Activated T-cell treated with anti-CD3 and anti-CD28 coated beads, Interleukin-2, amount 50 U/mL, for 4 hours (primary cell): ENCODE measurements at regions not wholly inside any gene's neighbourhood (a gene's known extent, or its start where the extent isn't known, plus 50 kb on each side); places are given as distances from the start of the nearest gene placed in this dataset.
"Not testable (repeated sequence)": the region's sequence is repeated elsewhere in the genome, so short reads cannot be mapped to it uniquely, and the experiment has no call there.

Experiments
- ATAC-seq, 2 donors: fragments of 200-7000 bp; cut with Tn5 transposase; one replicate each; pipeline ENCODE4 v1.10.0; 2021
- DNase-seq: peaks from one replicate; pipeline ENCODE4 v3.0.0-alpha.2; 2020
- H3K27me3 Mint-ChIP-seq: one replicate; pipeline ENCODE4 v1.8.0; 2021; ENCODE audit warnings: low read depth, mixed read lengths
- H3K36me3 Mint-ChIP-seq: one replicate; pipeline ENCODE4 v1.8.0; 2022; ENCODE audit warnings: mixed read lengths; ENCODE audit not compliant: insufficient read depth
- H3K4me1 Mint-ChIP-seq: one replicate; pipeline ENCODE4 v1.8.0; 2021; ENCODE audit warnings: low read depth, mixed read lengths
- H3K4me3 Mint-ChIP-seq: one replicate; pipeline ENCODE4 v1.8.0; 2021; ENCODE audit warnings: mild to moderate bottlenecking, moderate library complexity, mixed read lengths
- H3K9me3 Mint-ChIP-seq: one replicate; pipeline ENCODE4 v1.8.0; 2021; ENCODE audit warnings: mixed read lengths

GRCh38 chr5:166772770-166773169 lies 1518.7 kb upstream of the WWC1 start:
- Mint-ChIP-seq H3K4me3 (no peak overlapping the region), H3K4me1 (no peaks in the 10 kb centered on the region), H3K9me3 (peaks cover 18% of the 10 kb centered on the region), H3K36me3 (no peaks in the 10 kb centered on the region), H3K27me3 (no peaks in the 10 kb centered on the region)
- ATAC-seq (no peak), DNase-seq (no peak)

GRCh38 chr5:166781737-166782136 lies 1509.7 kb upstream of the WWC1 start:
- Mint-ChIP-seq H3K36me3 (no peaks in the 10 kb centered on the region), H3K4me1 (no peaks in the 10 kb centered on the region), H3K27me3 (no peaks in the 10 kb centered on the region), H3K9me3 (peaks cover 7% of the 10 kb centered on the region), H3K4me3 (no peak overlapping the region)
- ATAC-seq, result no peak
- no peak for DNase-seq

- Mint-ChIP-seq H3K27me3 (no peaks in the 10 kb centered on the region), H3K4me3 (no peak overlapping the region), H3K4me1 (no peaks in the 10 kb centered on the region), H3K36me3 (no peaks in the 10 kb centered on the region), H3K9me3 (peaks cover 5% of the 10 kb centered on the region)
- no peak for ATAC-seq
- no peak for DNase-seq
Observed at GRCh38 chr5:166784545-166785078, 1506.8 kb upstream of the WWC1 start.

GRCh38 chr5:166786178-166786577 lies 1505.3 kb upstream of the WWC1 start:
- no peaks in the 10 kb centered on the region for H3K4me1 Mint-ChIP-seq
- DNase-seq, result no peak
- H3K9me3 Mint-ChIP-seq, result peaks cover 5% of the 10 kb centered on the region
- no peak overlapping the region for H3K4me3 Mint-ChIP-seq
- ATAC-seq, result no peak
- no peaks in the 10 kb centered on the region for H3K36me3 Mint-ChIP-seq
- no peaks in the 10 kb centered on the region for H3K27me3 Mint-ChIP-seq

- ATAC-seq (no peak), DNase-seq (no peak)
- Mint-ChIP-seq H3K27me3 (no peaks in the 10 kb centered on the region), H3K36me3 (no peaks in the 10 kb centered on the region), H3K4me1 (no peaks in the 10 kb centered on the region), H3K9me3 (peaks cover 5% of the 10 kb centered on the region), H3K4me3 (no peak overlapping the region)
Observed at GRCh38 chr5:166786889-166787288, 1504.6 kb upstream of the WWC1 start.

GRCh38 chr5:166788050-166788449 lies 1503.4 kb upstream of the WWC1 start:
- ATAC-seq, result no peak
- no peaks in the 10 kb centered on the region for H3K4me1 Mint-ChIP-seq
- H3K9me3 Mint-ChIP-seq, result peaks cover 5% of the 10 kb centered on the region
- no peaks in the 10 kb centered on the region for H3K36me3 Mint-ChIP-seq
- no peak for DNase-seq
- H3K27me3 Mint-ChIP-seq, result no peaks in the 10 kb centered on the region
- H3K4me3 Mint-ChIP-seq, result no peak overlapping the region

GRCh38 chr5:166795756-166796155 lies 1495.7 kb upstream of the WWC1 start:
- H3K9me3 Mint-ChIP-seq, result peaks cover 14% of the 10 kb centered on the region
- DNase-seq, result no peak
- H3K36me3 Mint-ChIP-seq, result no peaks in the 10 kb centered on the region
- no peak for ATAC-seq
- no peak overlapping the region for H3K4me3 Mint-ChIP-seq
- H3K4me1 Mint-ChIP-seq, result no peaks in the 10 kb centered on the region
- no peaks in the 10 kb centered on the region for H3K27me3 Mint-ChIP-seq

GRCh38 chr5:166803058-166803457 lies 1488.4 kb upstream of the WWC1 start:
- no peak for ATAC-seq
- no peaks in the 10 kb centered on the region for H3K36me3 Mint-ChIP-seq
- H3K4me3 Mint-ChIP-seq, result no peak overlapping the region
- no peak for DNase-seq
- no peaks in the 10 kb centered on the region for H3K27me3 Mint-ChIP-seq
- peaks cover 10% of the 10 kb centered on the region for H3K9me3 Mint-ChIP-seq
- H3K4me1 Mint-ChIP-seq, result no peaks in the 10 kb centered on the region

- not testable (repeated sequence) for H3K9me3 Mint-ChIP-seq, H3K27me3 Mint-ChIP-seq, ATAC-seq, H3K36me3 Mint-ChIP-seq, H3K4me3 Mint-ChIP-seq, DNase-seq, H3K4me1 Mint-ChIP-seq
Observed at GRCh38 chr5:166804223-166804622, 1487.2 kb upstream of the WWC1 start.

- not testable (repeated sequence) for ATAC-seq, H3K27me3 Mint-ChIP-seq, H3K4me1 Mint-ChIP-seq, H3K36me3 Mint-ChIP-seq, H3K4me3 Mint-ChIP-seq, H3K9me3 Mint-ChIP-seq, DNase-seq
Observed at GRCh38 chr5:166804693-166805092, 1486.8 kb upstream of the WWC1 start.

GRCh38 chr5:166810093-166810658 lies 1481.3 kb upstream of the WWC1 start:
- DNase-seq, H3K4me3 Mint-ChIP-seq, H3K36me3 Mint-ChIP-seq, H3K27me3 Mint-ChIP-seq, ATAC-seq, H3K4me1 Mint-ChIP-seq, H3K9me3 Mint-ChIP-seq: not testable (repeated sequence)

- Mint-ChIP-seq H3K4me3 (no peak overlapping the region), H3K27me3 (no peaks in the 10 kb centered on the region), H3K4me1 (no peaks in the 10 kb centered on the region), H3K9me3 (peaks cover under 1% of the 10 kb centered on the region), H3K36me3 (no peaks in the 10 kb centered on the region)
- DNase-seq, result no peak
- ATAC-seq, result no peak
Observed at GRCh38 chr5:166810721-166811120, 1480.7 kb upstream of the WWC1 start.

GRCh38 chr5:166823360-166823759 lies 1468.1 kb upstream of the WWC1 start:
- H3K4me1 Mint-ChIP-seq, result no peaks in the 10 kb centered on the region
- H3K4me3 Mint-ChIP-seq, result no peak overlapping the region
- H3K27me3 Mint-ChIP-seq, result no peaks in the 10 kb centered on the region
- no peaks in the 10 kb centered on the region for H3K36me3 Mint-ChIP-seq
- ATAC-seq (no peak), DNase-seq (no peak)
- peaks cover 25% of the 10 kb centered on the region for H3K9me3 Mint-ChIP-seq

GRCh38 chr5:166834246-166834645 lies 1457.2 kb upstream of the WWC1 start:
- peaks cover 7% of the 10 kb centered on the region for H3K9me3 Mint-ChIP-seq
- ATAC-seq (no peak), DNase-seq (no peak)
- H3K36me3 Mint-ChIP-seq, result no peaks in the 10 kb centered on the region
- H3K27me3 Mint-ChIP-seq, result no peaks in the 10 kb centered on the region
- no peaks in the 10 kb centered on the region for H3K4me1 Mint-ChIP-seq
- no peak overlapping the region for H3K4me3 Mint-ChIP-seq

- ATAC-seq (no peak), DNase-seq (no peak)
- H3K4me1 Mint-ChIP-seq, result no peaks in the 10 kb centered on the region
- no peaks in the 10 kb centered on the region for H3K27me3 Mint-ChIP-seq
- peaks cover 2% of the 10 kb centered on the region for H3K36me3 Mint-ChIP-seq
- H3K9me3 Mint-ChIP-seq, result peaks cover 23% of the 10 kb centered on the region
- H3K4me3 Mint-ChIP-seq, result no peak overlapping the region
Observed at GRCh38 chr5:166845044-166845443, 1446.4 kb upstream of the WWC1 start.

- DNase-seq (no peak), ATAC-seq (no peak)
- Mint-ChIP-seq H3K36me3 (no peaks in the 10 kb centered on the region), H3K4me1 (no peaks in the 10 kb centered on the region), H3K27me3 (no peaks in the 10 kb centered on the region), H3K4me3 (no peak overlapping the region), H3K9me3 (peaks cover 7% of the 10 kb centered on the region)
Observed at GRCh38 chr5:166856791-166857190, 1434.7 kb upstream of the WWC1 start.
